Duodenal mucosa (tissue), 2 donors: ENCODE measurements at regions not wholly inside any gene's neighbourhood (a gene's known extent, or its start where the extent isn't known, plus 50 kb on each side); places are given as distances from the start of the nearest gene placed in this dataset.

Experiments used
- H3K27ac ChIP-seq: one replicate; pipeline ENCODE4 v1.7.0; 2013; ENCODE audit warnings: low read depth, low read length
- H3K27me3 ChIP-seq, 2 donors: one replicate each; pipeline ENCODE4 v1.7.0; 2013; ENCODE audit warnings: low read length in 2 of 2, control low read depth in 1 of 2; ENCODE audit not compliant: insufficient read depth in 2 of 2, control insufficient read depth in 1 of 2
- H3K36me3 ChIP-seq, 2 donors: one replicate each; pipeline ENCODE4 v1.7.0; 2013; ENCODE audit warnings: low read length in 2 of 2, control low read depth in 1 of 2; ENCODE audit not compliant: insufficient read depth in 2 of 2, control insufficient read depth in 1 of 2
- H3K4me1 ChIP-seq, 2 donors: one replicate each; pipeline ENCODE4 v1.7.0; 2013; ENCODE audit warnings: low read length in 2 of 2, control low read depth in 1 of 2; ENCODE audit not compliant: insufficient read depth in 2 of 2, control insufficient read depth in 1 of 2
- H3K4me3 ChIP-seq, 2 donors: one replicate each; pipeline ENCODE4 v1.7.0; 2013; ENCODE audit warnings: low read length in 2 of 2, low read depth in 1 of 2
- H3K9ac ChIP-seq, 2 donors: one replicate each; pipeline ENCODE4 v1.7.0; 2013; ENCODE audit warnings: low read length in 2 of 2, low read depth in 1 of 2
- H3K9me3 ChIP-seq, 2 donors: one replicate each; pipeline ENCODE4 v1.7.0; 2013; ENCODE audit warnings: low read length in 2 of 2, control low read depth in 1 of 2; ENCODE audit not compliant: control insufficient read depth in 1 of 2

DNA sequence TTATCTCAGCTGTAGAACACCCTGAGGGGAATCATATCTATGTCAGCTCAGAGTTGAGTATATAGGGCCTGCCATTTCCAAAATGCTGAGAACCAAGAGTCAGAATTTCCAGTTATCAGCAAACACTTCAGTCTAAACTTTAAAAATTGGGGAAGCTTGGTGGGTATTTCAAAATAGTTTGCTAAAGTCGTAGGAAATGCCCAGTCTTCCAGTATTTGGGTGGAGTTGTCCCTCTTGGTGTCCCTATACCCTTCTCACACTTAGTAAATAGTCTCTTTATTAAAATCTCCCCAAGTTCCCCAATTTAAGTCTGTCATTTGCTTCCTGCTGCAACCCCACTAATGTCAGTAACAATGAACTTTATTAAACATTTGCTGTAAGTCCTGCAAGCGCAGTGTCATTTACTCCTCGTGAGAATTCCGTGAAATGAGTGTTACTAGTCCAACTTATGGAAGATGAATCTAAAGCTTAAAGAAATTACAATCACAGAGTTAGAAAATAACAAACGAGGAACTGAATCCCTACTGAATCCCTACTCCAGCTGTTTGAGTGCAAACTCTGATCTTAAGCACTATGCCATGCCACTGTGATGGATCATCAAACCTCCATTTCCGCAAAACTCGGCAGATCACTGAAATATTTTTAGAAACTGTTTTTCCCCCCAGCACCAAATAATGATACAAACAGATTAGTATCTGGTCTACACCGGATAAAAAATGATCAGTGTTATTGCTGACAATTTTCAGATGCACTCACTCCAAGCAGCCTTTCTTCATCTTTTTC, 341.7 kb upstream of the PROK2 start:
- Histone ChIP-seq H3K4me1 (peaks cover 0 to 6% of the 10 kb centered on the region in 2 donors), H3K36me3 (no peaks in the 10 kb centered on the region), H3K27ac (no peak overlapping the region), H3K27me3 (no peaks in the 10 kb centered on the region), H3K9me3 (no peaks in the 10 kb centered on the region), H3K9ac (no peak overlapping the region), H3K4me3 (no peak overlapping the region)

DNA sequence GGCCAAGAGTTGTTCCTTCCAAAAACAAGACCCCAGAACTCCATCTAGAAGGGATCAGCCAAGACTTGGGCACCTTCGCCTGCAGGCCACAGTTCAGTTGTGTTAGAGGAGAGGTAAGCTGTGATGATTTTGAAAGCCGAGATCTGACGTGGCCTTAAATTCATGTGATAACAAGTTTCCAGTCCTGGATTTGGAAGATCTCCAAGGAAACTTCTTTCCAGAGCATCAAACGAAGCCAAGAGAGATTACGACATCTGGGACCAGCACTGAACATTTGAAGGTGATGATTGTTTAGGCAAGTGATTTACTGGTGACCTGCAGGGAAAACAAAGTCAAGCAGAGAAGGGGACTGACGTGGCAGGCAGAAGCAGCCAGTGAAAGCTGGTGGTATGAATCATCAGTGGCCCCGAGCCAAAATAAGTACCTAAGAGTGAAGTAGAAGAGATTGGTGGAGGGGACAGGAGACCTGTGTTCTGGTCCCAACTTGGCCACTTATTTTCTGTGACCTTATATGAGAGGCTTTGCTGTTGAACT, 339.0 kb upstream of the PROK2 start:
- Histone ChIP-seq H3K4me3 (no peak overlapping the region), H3K9me3 (no peaks in the 10 kb centered on the region), H3K4me1 (peaks cover 0 to 6% of the 10 kb centered on the region in 2 donors), H3K9ac (no peak overlapping the region), H3K27ac (no peak overlapping the region), H3K36me3 (no peaks in the 10 kb centered on the region), H3K27me3 (no peaks in the 10 kb centered on the region)

DNA sequence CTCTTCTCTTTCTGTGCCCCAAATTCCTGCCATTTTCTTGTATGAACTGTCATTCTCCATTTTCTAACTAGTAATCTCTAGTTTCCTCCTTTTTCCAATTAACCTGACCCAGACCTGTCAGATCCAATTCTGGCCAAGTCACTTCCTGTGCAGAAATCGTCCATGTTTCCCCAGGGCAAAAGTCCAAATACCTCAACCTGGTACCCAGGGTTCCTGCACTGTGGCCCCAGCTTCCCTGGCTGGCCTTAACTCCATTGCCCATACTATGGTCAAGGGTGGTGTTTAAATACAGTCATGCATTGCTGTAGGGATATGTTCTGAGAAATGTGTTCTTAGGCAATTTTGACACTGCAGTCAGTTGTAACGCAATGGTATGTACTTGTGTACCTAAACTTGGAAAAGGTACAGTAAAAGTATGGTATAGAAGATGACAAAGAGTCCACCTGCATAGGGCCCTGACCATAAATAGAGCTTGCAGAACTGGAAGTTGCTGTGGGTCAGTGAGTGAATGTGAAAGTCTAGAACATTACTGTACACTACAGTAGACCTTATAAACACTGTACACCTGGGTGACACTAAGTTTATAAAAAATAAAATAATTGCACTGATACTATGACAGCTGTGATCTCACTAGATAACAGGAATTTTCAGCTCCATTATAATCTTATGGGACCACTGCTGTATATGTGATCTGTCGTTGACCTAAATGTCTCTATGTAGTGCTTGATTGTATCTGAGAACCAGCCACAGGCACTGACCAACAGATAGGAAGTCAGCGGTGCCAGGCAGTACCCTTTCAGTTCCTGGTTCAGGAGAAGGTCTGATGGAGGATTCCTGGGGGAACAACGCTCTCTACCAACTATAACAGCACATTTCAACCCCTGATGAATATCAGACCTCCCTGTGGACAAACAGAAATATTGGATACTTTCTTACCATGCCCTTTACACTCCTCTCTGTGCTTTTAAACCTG, 336.1 kb upstream of the PROK2 start:
- H3K9ac ChIP-seq = no peak overlapping the region
- H3K36me3 ChIP-seq = no peaks in the 10 kb centered on the region
- no peak overlapping the region for H3K4me3 ChIP-seq
- H3K27me3 ChIP-seq = no peaks in the 10 kb centered on the region
- no peak overlapping the region for H3K27ac ChIP-seq
- no peaks in the 10 kb centered on the region for H3K4me1 ChIP-seq
- H3K9me3 ChIP-seq = no peaks in the 10 kb centered on the region

DNA sequence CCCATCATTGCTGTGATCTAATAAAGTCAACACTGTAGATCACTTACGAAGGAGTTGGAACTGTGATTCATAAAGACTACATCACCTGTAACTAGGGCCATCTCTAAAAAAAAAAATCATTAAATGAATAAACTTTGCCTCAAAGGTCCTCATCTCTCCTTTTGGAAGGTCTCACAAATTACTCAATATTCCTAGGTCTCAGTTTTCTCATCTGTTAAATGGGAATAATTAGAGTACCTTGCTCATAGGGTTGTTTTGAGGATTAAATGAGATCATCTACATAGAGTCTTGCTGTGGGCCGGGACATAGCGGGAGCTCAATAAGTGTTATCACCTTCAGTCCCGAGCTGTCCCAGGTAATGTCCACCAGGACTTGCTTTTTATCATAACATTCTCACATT, 335.1 kb upstream of the PROK2 start:
- Histone ChIP-seq H3K36me3 (no peaks in the 10 kb centered on the region), H3K9ac (no peak overlapping the region), H3K27me3 (no peaks in the 10 kb centered on the region), H3K4me1 (no peaks in the 10 kb centered on the region), H3K4me3 (no peak overlapping the region), H3K9me3 (no peaks in the 10 kb centered on the region), H3K27ac (no peak overlapping the region)

DNA sequence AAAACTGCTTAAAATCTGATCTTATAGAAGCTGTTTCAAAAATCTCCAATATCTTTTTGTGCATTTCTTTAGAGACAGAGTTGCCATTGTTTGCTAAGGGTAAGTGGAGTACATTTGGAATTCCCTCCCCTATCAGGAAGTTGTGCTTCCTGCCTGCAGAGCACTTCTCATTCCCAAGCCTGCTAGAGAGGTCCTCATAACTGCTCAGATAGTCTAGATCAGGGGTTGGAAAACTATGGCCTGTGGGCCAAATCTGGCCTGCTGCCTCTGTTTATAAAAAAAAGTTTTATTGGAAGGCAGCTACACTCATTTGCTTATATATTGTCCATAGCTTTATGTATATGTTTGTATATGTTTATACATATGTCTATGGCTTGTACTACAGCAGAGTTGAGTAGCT, 333.7 kb upstream of the PROK2 start:
- H3K4me3 ChIP-seq = no peak overlapping the region
- no peaks in the 10 kb centered on the region for H3K36me3 ChIP-seq
- no peak overlapping the region for H3K27ac ChIP-seq
- H3K27me3 ChIP-seq = no peaks in the 10 kb centered on the region
- H3K9me3 ChIP-seq = no peaks in the 10 kb centered on the region
- H3K4me1 ChIP-seq = no peaks in the 10 kb centered on the region
- no peak overlapping the region for H3K9ac ChIP-seq

GRCh38 chr3:72116226-72116625, 331.3 kb upstream of the PROK2 start:
- Histone ChIP-seq H3K27ac (no peak overlapping the region), H3K9ac (no peak overlapping the region), H3K36me3 (no peaks in the 10 kb centered on the region), H3K27me3 (no peaks in the 10 kb centered on the region), H3K4me1 (peaks cover 5% of the 10 kb centered on the region in 2 donors), H3K4me3 (no peak overlapping the region), H3K9me3 (no peaks in the 10 kb centered on the region)

DNA sequence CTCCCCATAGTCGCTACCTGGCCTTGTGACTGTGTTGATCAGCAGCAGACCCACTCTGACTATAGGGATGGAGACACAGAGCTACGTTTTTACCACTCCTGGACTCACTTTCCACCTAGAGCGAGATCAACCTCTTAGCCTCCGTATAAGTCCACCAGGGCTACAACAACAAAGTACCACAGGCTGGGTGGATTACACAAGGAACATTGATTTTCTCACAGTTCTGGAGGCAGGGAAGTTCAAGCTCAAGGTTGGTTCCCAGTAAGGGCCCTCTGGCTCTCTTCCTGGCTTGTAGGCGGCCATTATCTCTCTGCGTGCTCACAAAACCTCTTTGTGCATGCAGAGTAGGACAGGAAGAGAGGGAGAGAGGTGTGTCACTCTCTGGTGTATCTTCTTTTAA, 330.4 kb upstream of the PROK2 start:
- peaks cover 5 to 11% of the 10 kb centered on the region in 2 donors for H3K4me1 ChIP-seq
- H3K9me3 ChIP-seq = no peaks in the 10 kb centered on the region
- no peak overlapping the region for H3K9ac ChIP-seq
- H3K36me3 ChIP-seq = no peaks in the 10 kb centered on the region
- H3K4me3 ChIP-seq = no peak overlapping the region
- no peak overlapping the region for H3K27ac ChIP-seq
- no peaks in the 10 kb centered on the region for H3K27me3 ChIP-seq

DNA sequence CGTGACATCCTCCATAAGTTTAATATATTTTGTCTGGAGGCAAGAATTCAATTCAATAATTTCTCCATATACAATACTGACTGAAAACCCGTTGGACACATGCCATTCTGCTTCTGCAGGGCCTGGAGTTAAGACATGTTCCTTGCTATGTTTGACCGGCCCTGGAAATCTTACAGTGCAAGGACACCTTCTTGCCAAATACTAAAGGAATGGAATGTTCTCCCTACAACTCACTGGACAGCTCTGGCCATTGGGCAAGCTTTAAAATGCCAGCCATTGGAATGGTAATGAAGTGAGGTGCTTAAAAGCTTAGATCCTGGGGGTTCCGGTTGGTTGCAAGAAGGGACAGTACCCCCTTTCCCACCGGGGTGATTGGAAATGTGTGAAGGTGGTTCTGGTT, 329.8 kb upstream of the PROK2 start:
- H3K27me3 ChIP-seq = no peaks in the 10 kb centered on the region
- peaks cover 5 to 11% of the 10 kb centered on the region in 2 donors for H3K4me1 ChIP-seq

DNA sequence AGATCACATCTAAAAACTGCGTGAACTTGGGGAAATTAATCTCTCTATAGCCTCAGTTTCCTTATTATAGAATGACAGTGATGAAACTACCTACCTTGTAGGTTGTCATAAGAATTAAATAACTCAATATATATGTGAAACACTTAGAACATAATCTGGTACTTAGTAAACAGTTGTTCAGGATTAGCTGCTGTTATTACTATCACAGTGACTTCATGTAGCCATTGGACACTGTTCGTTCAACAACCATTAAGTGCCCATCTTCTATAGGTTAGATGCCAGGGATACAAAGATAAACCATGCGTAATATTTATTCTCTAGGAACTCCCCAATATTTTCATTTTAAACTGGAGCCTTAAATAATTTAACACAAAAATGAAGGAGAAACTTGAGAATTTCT, 329.0 kb upstream of the PROK2 start:
- no peak overlapping the region for H3K9ac ChIP-seq
- no peak overlapping the region for H3K27ac ChIP-seq
- no peak overlapping the region for H3K4me3 ChIP-seq
- no peaks in the 10 kb centered on the region for H3K27me3 ChIP-seq
- H3K36me3 ChIP-seq = no peaks in the 10 kb centered on the region
- peaks cover 5 to 11% of the 10 kb centered on the region in 2 donors for H3K4me1 ChIP-seq
- H3K9me3 ChIP-seq = no peaks in the 10 kb centered on the region

More for the DNA sequence above, 329.8 kb upstream of the PROK2 start:
- H3K4me3 ChIP-seq = no peak overlapping the region
- no peaks in the 10 kb centered on the region for H3K36me3 ChIP-seq
- H3K9ac ChIP-seq = no peak overlapping the region
- no peaks in the 10 kb centered on the region for H3K9me3 ChIP-seq
- H3K27ac ChIP-seq = no peak overlapping the region

DNA sequence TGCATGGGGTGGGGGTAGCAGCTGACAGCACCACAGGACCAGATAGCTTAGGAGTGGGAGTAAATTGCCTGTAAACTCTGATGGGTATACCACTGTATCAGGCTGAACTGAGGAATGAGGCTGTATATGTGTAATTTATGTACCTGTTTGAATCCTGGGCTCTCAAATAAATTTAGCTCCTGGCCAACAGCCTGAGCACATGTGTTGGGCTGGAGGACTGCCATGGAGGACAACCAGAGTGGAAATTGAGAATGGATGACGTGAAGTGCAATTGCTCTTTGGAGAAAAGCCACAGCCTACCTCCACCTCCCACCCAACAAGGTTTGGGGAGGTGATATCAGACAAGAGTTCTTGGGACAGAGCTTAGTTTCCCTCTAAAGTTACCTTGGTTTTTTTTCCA, 328.6 kb upstream of the PROK2 start:
- H3K4me3 ChIP-seq = no peak overlapping the region
- H3K4me1 ChIP-seq = peaks cover 5 to 11% of the 10 kb centered on the region in 2 donors
- no peak overlapping the region for H3K9ac ChIP-seq
- no peak overlapping the region for H3K27ac ChIP-seq
- no peaks in the 10 kb centered on the region for H3K36me3 ChIP-seq
- H3K27me3 ChIP-seq = no peaks in the 10 kb centered on the region
- no peaks in the 10 kb centered on the region for H3K9me3 ChIP-seq
